H9 (cell line): ENCODE measurements at regions not wholly inside any gene's neighbourhood (a gene's known extent, or its start where the extent isn't known, plus 50 kb on each side); places are given as distances from the start of the nearest gene placed in this dataset.
"Not testable (repeated sequence)": the region's sequence is repeated elsewhere in the genome, so short reads cannot be mapped to it uniquely, and the experiment has no call there.

Experiments used
- DNase-seq: peaks from one replicate; pipeline ENCODE4 v3.0.0-alpha.2; 2017
- H2AFZ ChIP-seq: one replicate; pipeline ENCODE4 v1.6.1; 2013; ENCODE audit warnings: mild to moderate bottlenecking, low read length, control low read depth, moderate library complexity
- H2AK5ac ChIP-seq: 2 replicates; pipeline ENCODE4 v1.6.1; 2013; ENCODE audit warnings: low read length, control low read depth, mixed read lengths; ENCODE audit not compliant: insufficient read length
- H2BK120ac ChIP-seq: one replicate; pipeline ENCODE4 v1.6.1; 2013; ENCODE audit warnings: low read depth, mild to moderate bottlenecking, low read length, control low read depth, inconsistent platforms; ENCODE audit not compliant: poor library complexity, severe bottlenecking
- H2BK12ac ChIP-seq: 2 replicates; pipeline ENCODE4 v1.6.1; 2013; ENCODE audit warnings: low read length, control low read depth, mixed read lengths, low read depth; ENCODE audit not compliant: insufficient read length
- H2BK15ac ChIP-seq: 2 replicates; pipeline ENCODE4 v1.6.1; 2013; ENCODE audit warnings: low read depth, low read length, control low read depth
- H2BK20ac ChIP-seq: one replicate; pipeline ENCODE4 v1.6.1; 2013; ENCODE audit warnings: low read depth, mild to moderate bottlenecking, low read length, control low read depth, inconsistent platforms; ENCODE audit not compliant: poor library complexity, severe bottlenecking
- H2BK5ac ChIP-seq: 2 replicates; pipeline ENCODE4 v1.6.1; 2013; ENCODE audit warnings: low read length, control low read depth, mixed read lengths; ENCODE audit not compliant: insufficient read length
- H3K14ac ChIP-seq: 2 replicates; pipeline ENCODE4 v1.6.1; 2013; ENCODE audit warnings: low read length, control low read depth; ENCODE audit not compliant: insufficient read depth
- H3K18ac ChIP-seq: 2 replicates; pipeline ENCODE4 v1.6.1; 2013; ENCODE audit warnings: low read depth, mild to moderate bottlenecking, mixed read lengths, low read length, control low read depth; ENCODE audit not compliant: insufficient read length
- H3K23ac ChIP-seq: 2 replicates; pipeline ENCODE4 v1.6.1; 2013; ENCODE audit warnings: low read length, control low read depth, mixed read lengths, low read depth; ENCODE audit not compliant: insufficient read length
- H3K23me2 ChIP-seq: 2 replicates; pipeline ENCODE4 v1.6.1; 2013; ENCODE audit warnings: low read depth, mild to moderate bottlenecking, mixed read lengths, low read length, control low read depth; ENCODE audit not compliant: insufficient read length, poor library complexity, severe bottlenecking
- H3K27ac ChIP-seq: 2 replicates; pipeline ENCODE4 v1.5.1; 2013; ENCODE audit warnings: low read length, control low read depth, mixed read lengths, low read depth; ENCODE audit not compliant: insufficient read length
- H3K27me3 ChIP-seq: 2 replicates; pipeline ENCODE4 v1.6.1; 2013; ENCODE audit warnings: low read length, control low read depth, inconsistent platforms; ENCODE audit not compliant: insufficient read depth
- H3K4ac ChIP-seq: 2 replicates; pipeline ENCODE4 v1.6.1; 2013; ENCODE audit warnings: low read depth, mild to moderate bottlenecking, control low read depth, inconsistent platforms, low read length, moderate library complexity
- H3K4me1 ChIP-seq: 2 replicates; pipeline ENCODE4 v1.6.1; 2013; ENCODE audit warnings: low read length, control low read depth, inconsistent platforms; ENCODE audit not compliant: insufficient read depth
- H3K4me2 ChIP-seq: 2 replicates; pipeline ENCODE4 v1.6.1; 2013; ENCODE audit warnings: low read length, control low read depth, mixed read lengths; ENCODE audit not compliant: insufficient read length, insufficient read depth
- H3K56ac ChIP-seq: 2 replicates; pipeline ENCODE4 v1.6.1; 2013; ENCODE audit warnings: low read depth, mild to moderate bottlenecking, mixed read lengths, low read length, control low read depth; ENCODE audit not compliant: insufficient read length
- H3K79me1 ChIP-seq: 2 replicates; pipeline ENCODE4 v1.6.1; 2013; ENCODE audit warnings: low read depth, mild to moderate bottlenecking, moderate library complexity, low read length, control low read depth, inconsistent platforms; ENCODE audit not compliant: insufficient read depth, poor library complexity, severe bottlenecking
- H3K79me2 ChIP-seq: 2 replicates; pipeline ENCODE4 v1.6.1; 2013; ENCODE audit warnings: low read length, control low read depth, inconsistent platforms; ENCODE audit not compliant: insufficient read depth
- H3K9ac ChIP-seq: 2 replicates; pipeline ENCODE4 v1.6.1; 2013; ENCODE audit warnings: low read length, control low read depth, mixed read lengths; ENCODE audit not compliant: insufficient read length; ENCODE audit errors: extremely low read depth
- H3K9me3 ChIP-seq: one replicate; pipeline ENCODE4 v1.6.1; 2013; ENCODE audit warnings: low read depth, low read length, inconsistent platforms; ENCODE audit not compliant: control insufficient read depth
- H3T11ph ChIP-seq: one replicate; pipeline ENCODE4 v1.6.1; 2013; ENCODE audit warnings: mild to moderate bottlenecking, low read length, control low read depth, inconsistent platforms
- H4K20me1 ChIP-seq: one replicate; pipeline ENCODE4 v1.6.1; 2013; ENCODE audit not compliant: control insufficient read depth, insufficient read length, insufficient read depth
- H4K5ac ChIP-seq: 2 replicates; pipeline ENCODE4 v1.6.1; 2013; ENCODE audit warnings: low read depth, mild to moderate bottlenecking, mixed read lengths, low read length, control low read depth; ENCODE audit not compliant: insufficient read length
- H4K8ac ChIP-seq: replicated peaks from 2 replicates; pipeline ENCODE4 v1.6.1; 2013; ENCODE audit warnings: low read length, control low read depth, mixed read lengths, low read depth; ENCODE audit not compliant: insufficient read length
- H4K91ac ChIP-seq: 2 replicates; pipeline ENCODE4 v1.6.1; 2013; ENCODE audit warnings: low read depth, mild to moderate bottlenecking, moderate library complexity, mixed read lengths, low read length, control low read depth; ENCODE audit not compliant: insufficient read length
- H3K27ac Mint-ChIP-seq, 3 experiments: 2 replicates in 2 of 3; 3 replicates in 1 of 3; pipeline ENCODE4 v1.8.0; 2020 to 2021; ENCODE audit warnings: mixed read lengths in 3 of 3, mild to moderate bottlenecking in 1 of 3, moderate library complexity in 1 of 3
- H3K27me3 Mint-ChIP-seq: 2 replicates; pipeline ENCODE4 v1.8.0; 2021; ENCODE audit warnings: low read depth, mild to moderate bottlenecking, moderate library complexity, mixed read lengths
- H3K36me3 Mint-ChIP-seq, 3 experiments: 2 replicates in 2 of 3; 3 replicates in 1 of 3; pipeline ENCODE4 v1.8.0; 2020 to 2021; ENCODE audit warnings: low read depth in 3 of 3, mixed read lengths in 3 of 3; ENCODE audit not compliant: insufficient read depth in 1 of 3
- H3K4me1 Mint-ChIP-seq, 2 experiments: 2 replicates each; pipeline ENCODE4 v1.8.0; 2020; ENCODE audit warnings: mixed read lengths in 2 of 2
- H3K4me3 Mint-ChIP-seq, 2 experiments: 2 replicates in 1 of 2; 3 replicates in 1 of 2; pipeline ENCODE4 v1.8.0; 2020 to 2021; ENCODE audit warnings: mild to moderate bottlenecking in 2 of 2, mixed read lengths in 2 of 2, moderate library complexity in 1 of 2
- H3K9me3 Mint-ChIP-seq, 2 experiments: 2 replicates in 1 of 2; 3 replicates in 1 of 2; pipeline ENCODE4 v1.8.0; 2020; ENCODE audit warnings: mild to moderate bottlenecking in 2 of 2, mixed read lengths in 2 of 2, moderate library complexity in 1 of 2
- CTCF ChIP-seq: fragments of 200-600 bp; sonication (generic); conservative IDR thresholded peaks from 3 replicates; pipeline ENCODE4 v1.8.0; 2021; ENCODE audit warnings: antibody characterized with exemption, mild to moderate bottlenecking
- WGBS: extraction: QIAGEN DNeasy Blood & Tissue Kit; methylation state at CpG from one replicate; pipeline ENCODE4 v1.1.7; 2013; ENCODE audit warnings: missing lambda C conversion rate, low lambda C conversion rate, mixed read lengths; ENCODE audit not compliant: insufficient read length; ENCODE audit errors: extremely low coverage; 5-methylcytosine and 5-hydroxymethylcytosine counted together

GRCh38 chr5:62192958-62193357, 113.0 kb upstream of the KIF2A start:
- Histone ChIP-seq H2BK120ac (no peak overlapping the region), H3K23me2 (no peaks in the 10 kb centered on the region), H3K9ac (no peak overlapping the region), H3K4me1 (no peaks in the 10 kb centered on the region), H4K91ac (no peak overlapping the region), H2BK20ac (no peak overlapping the region), H3K4ac (no peak overlapping the region), H2BK15ac (no peak overlapping the region), H3K27ac (no peak overlapping the region), H3K4me2 (no peak overlapping the region), H3K14ac (no peak overlapping the region), H3K56ac (no peak overlapping the region), H3K23ac (no peak overlapping the region), H3K9me3 (peaks cover 7% of the 10 kb centered on the region), H4K8ac (no peak overlapping the region), H2AFZ (no peak overlapping the region), H3K27me3 (no peaks in the 10 kb centered on the region), H3T11ph (no peak overlapping the region), H4K20me1 (no peaks in the 10 kb centered on the region), H2BK5ac (no peak overlapping the region), H3K79me2 (no peaks in the 10 kb centered on the region), H2BK12ac (no peak overlapping the region), H3K79me1 (no peaks in the 10 kb centered on the region), H2AK5ac (no peak overlapping the region), H4K5ac (no peak overlapping the region), H3K18ac (no peak overlapping the region)
- Mint-ChIP-seq H3K36me3 (peaks cover 14 to 23% (median 22%) of the 10 kb centered on the region in 3 experiments), H3K27ac (no peak overlapping the region), H3K4me3 (no peak overlapping the region), H3K9me3 (peaks cover 23 to 27% of the 10 kb centered on the region in 2 experiments), H3K27me3 (peaks cover 2% of the 10 kb centered on the region), H3K4me1 (no peaks in the 10 kb centered on the region)
- no peak for DNase-seq
- no CpG with 5 or more reads among the region's 1 CpG for WGBS
- no peak for TF ChIP-seq CTCF

- not testable (repeated sequence) for H2BK12ac ChIP-seq, H2BK120ac ChIP-seq, H3K9me3 ChIP-seq, H3K56ac ChIP-seq, H4K91ac ChIP-seq, H3K27ac Mint-ChIP-seq, H3K79me2 ChIP-seq, DNase-seq, H3K4me3 Mint-ChIP-seq, H2BK15ac ChIP-seq, H2AK5ac ChIP-seq, H2BK20ac ChIP-seq, H3K27me3 Mint-ChIP-seq, H3K27me3 ChIP-seq, H2AFZ ChIP-seq, H3K18ac ChIP-seq, H3K27ac ChIP-seq, H4K20me1 ChIP-seq, H3K23me2 ChIP-seq, H3K14ac ChIP-seq, H3T11ph ChIP-seq, H4K8ac ChIP-seq, H3K79me1 ChIP-seq, H3K9ac ChIP-seq, H3K4me2 ChIP-seq, H4K5ac ChIP-seq, H3K4me1 ChIP-seq, H3K23ac ChIP-seq, H3K4ac ChIP-seq, H2BK5ac ChIP-seq, H3K4me1 Mint-ChIP-seq
- H3K9me3 Mint-ChIP-seq: peaks cover 21 to 22% of the 10 kb centered on the region in 2 experiments
- peaks cover 14 to 22% (median 21%) of the 10 kb centered on the region in 3 experiments for H3K36me3 Mint-ChIP-seq
- WGBS: no CpG with 5 or more reads among the region's 5 CpGs
Observed at GRCh38 chr5:62196532-62196931, 109.5 kb upstream of the KIF2A start.
